ENCODE measurements at regions not wholly inside any gene's neighbourhood (a gene's known extent, or its start where the extent isn't known, plus 50 kb on each side); places are given as distances from the start of the nearest gene placed in this dataset.

- TF ChIP-seq CTCF (IDR thresholded peaks at IDR 0.05; ENCODE audit: low read depth, low read length): no peak
- no peaks in the 10 kb centered on the region for H3K36me3 ChIP-seq
- no peaks in the 10 kb centered on the region for H3K27me3 ChIP-seq
- no peak overlapping the region for H3K4me3 ChIP-seq
- no peak overlapping the region for H3K27ac ChIP-seq
- DNase-seq (ENCODE audit: low read depth in 1 of 2, low spot score in 1 of 2): no peak
- H3K9me3 ChIP-seq (ENCODE audit: low read depth): no peaks in the 10 kb centered on the region
- no peaks in the 10 kb centered on the region for H3K4me1 ChIP-seq (ENCODE audit: low read depth)
Measured at GRCh38 chr15:87416591-87417257, 839.8 kb downstream of the NTRK3 start.

GRCh38 chr15:87408902-87409301 lies 847.6 kb downstream of the NTRK3 start:
- Histone ChIP-seq H3K9me3 (ENCODE audit: low read depth) (no peaks in the 10 kb centered on the region), H3K4me3 (no peak overlapping the region), H3K27me3 (no peaks in the 10 kb centered on the region), H3K36me3 (no peaks in the 10 kb centered on the region), H3K4me1 (ENCODE audit: low read depth) (no peaks in the 10 kb centered on the region), H3K27ac (no peak overlapping the region)
- TF ChIP-seq CTCF (IDR thresholded peaks at IDR 0.05; ENCODE audit: low read depth, low read length): no peak
- no peak for DNase-seq (ENCODE audit: low read depth in 1 of 2, low spot score in 1 of 2)

GRCh38 chr15:87403973-87404372 lies 852.6 kb downstream of the NTRK3 start:
- Histone ChIP-seq H3K4me3 (no peak overlapping the region), H3K9me3 (ENCODE audit: low read depth) (no peaks in the 10 kb centered on the region), H3K4me1 (ENCODE audit: low read depth) (no peaks in the 10 kb centered on the region), H3K27ac (no peak overlapping the region), H3K27me3 (no peaks in the 10 kb centered on the region), H3K36me3 (no peaks in the 10 kb centered on the region)
- no peak for DNase-seq (ENCODE audit: low read depth in 1 of 2, low spot score in 1 of 2)
- no peak for TF ChIP-seq CTCF (IDR thresholded peaks at IDR 0.05; ENCODE audit: low read depth, low read length)

- no peaks in the 10 kb centered on the region for H3K27me3 ChIP-seq
- TF ChIP-seq CTCF (IDR thresholded peaks at IDR 0.05; ENCODE audit: low read depth, low read length): no peak
- H3K4me1 ChIP-seq (ENCODE audit: low read depth): no peaks in the 10 kb centered on the region
- H3K4me3 ChIP-seq: no peak overlapping the region
- H3K36me3 ChIP-seq: no peaks in the 10 kb centered on the region
- no peak overlapping the region for H3K27ac ChIP-seq
- H3K9me3 ChIP-seq (ENCODE audit: low read depth): no peaks in the 10 kb centered on the region
- DNase-seq (ENCODE audit: low read depth in 1 of 2, low spot score in 1 of 2): no peak
Measured at GRCh38 chr15:87401973-87402372, 854.6 kb downstream of the NTRK3 start.

- DNase-seq (ENCODE audit: low read depth in 1 of 2, low spot score in 1 of 2): no peak
- no peaks in the 10 kb centered on the region for H3K27me3 ChIP-seq
- no peaks in the 10 kb centered on the region for H3K9me3 ChIP-seq (ENCODE audit: low read depth)
- H3K4me3 ChIP-seq: no peak overlapping the region
- TF ChIP-seq CTCF (IDR thresholded peaks at IDR 0.05; ENCODE audit: low read depth, low read length): no peak
- H3K27ac ChIP-seq: no peak overlapping the region
- H3K4me1 ChIP-seq (ENCODE audit: low read depth): no peaks in the 10 kb centered on the region
- H3K36me3 ChIP-seq: no peaks in the 10 kb centered on the region
Measured at GRCh38 chr15:87394676-87395075, 861.9 kb downstream of the NTRK3 start.

All from cardiac muscle cell (in vitro differentiated cells and primary cell).